SK-N-SH (cell line): ENCODE measurements at regions not wholly inside any gene's neighbourhood (a gene's known extent, or its start where the extent isn't known, plus 50 kb on each side); places are given as distances from the start of the nearest gene placed in this dataset.

Experiments
- CTCF ChIA-PET: fragments of 300-600, 350-600 bp; formaldehyde crosslinking; extraction: SDS; loops from one replicate; lab custom pipeline; 2021; lab: Yijun Ruan, JAX
- POLR2A ChIA-PET: fragments of 350-600 bp; sonication (Branson Sonifier 250); formaldehyde crosslinking; extraction: SDS; loops from one replicate; lab custom pipeline; 2020; ENCODE audit warnings: antibody characterized with exemption, inconsistent platforms; lab: Yijun Ruan, JAX
- DNase-seq: peaks from one replicate; pipeline ENCODE4 v3.0.0; 2012
- H2AFZ ChIP-seq: fragments of 200-600 bp; sonication (generic); 2 replicates; pipeline ENCODE4 v1.8.1; 2016; ENCODE audit warnings: antibody characterized with exemption, mild to moderate bottlenecking, low read depth
- H3F3A ChIP-seq: fragments of 200-600 bp; sonication (generic); replicated peaks from 2 replicates; pipeline ENCODE3; 2016; ENCODE audit warnings: antibody characterized with exemption, mild to moderate bottlenecking; ENCODE audit not compliant: insufficient read depth
- H3K27ac ChIP-seq, 2 experiments: fragments of 200-500 bp in 1 of 2; fragments of 200-600 bp in 1 of 2; sonication (Bioruptor generic) in 1 of 2; sonication (generic), shearing (Covaris generic) in 1 of 2; 2 replicates each; pipeline versions ENCODE4 v1.5.1 to v1.6.1; 2014 to 2016; ENCODE audit warnings: low read depth in 2 of 2, inconsistent platforms in 1 of 2, low read length in 1 of 2, mild to moderate bottlenecking in 1 of 2, mixed read lengths in 1 of 2
- H3K27me3 ChIP-seq: fragments of 200-600 bp; sonication (generic), shearing (Covaris generic); 2 replicates; pipeline ENCODE4 v1.6.1; 2016; ENCODE audit warnings: mixed run types; ENCODE audit not compliant: insufficient read depth
- H3K36me3 ChIP-seq, 2 experiments: fragments of 200-500 bp in 1 of 2; fragments of 200-600 bp in 1 of 2; sonication (Bioruptor generic) in 1 of 2; sonication (generic) in 1 of 2; replicated peaks in 1 of 2; 2 replicates each; pipeline versions ENCODE3 to v1.5.1; 2014 to 2016; ENCODE audit warnings: low read length in 1 of 2, mild to moderate bottlenecking in 1 of 2; ENCODE audit not compliant: insufficient read depth in 2 of 2, control insufficient read depth in 1 of 2
- H3K4me1 ChIP-seq, 2 experiments: fragments of 200-500 bp in 1 of 2; fragments of 200-600 bp in 1 of 2; sonication (Bioruptor generic) in 1 of 2; sonication (generic), shearing (Covaris generic) in 1 of 2; 2 replicates each; pipeline versions ENCODE4 v1.5.1 to v1.6.1; 2014 to 2016; ENCODE audit warnings: low read depth in 1 of 2, low read length in 1 of 2, mixed run types in 1 of 2; ENCODE audit not compliant: insufficient read depth in 2 of 2, control insufficient read depth in 1 of 2
- H3K4me2 ChIP-seq: fragments of 200-600 bp; sonication (generic), shearing (Covaris generic); 2 replicates; pipeline ENCODE4 v1.6.1; 2017; ENCODE audit warnings: mixed run types
- H3K4me3 ChIP-seq, 2 experiments: fragments of 200-500 bp in 1 of 2; fragments of 200-600 bp in 1 of 2; sonication (Bioruptor generic) in 1 of 2; sonication (generic), shearing (Covaris generic) in 1 of 2; 2 replicates each; pipeline versions ENCODE4 v1.5.1 to v1.8.1; 2014 to 2016; ENCODE audit warnings: low read depth in 2 of 2, inconsistent platforms in 1 of 2, low read length in 1 of 2, mild to moderate bottlenecking in 1 of 2, mixed read lengths in 1 of 2, moderate library complexity in 1 of 2
- H3K79me2 ChIP-seq: fragments of 200-600 bp; sonication (generic); 2 replicates; pipeline ENCODE4 v1.8.1; 2017; ENCODE audit warnings: mild to moderate bottlenecking; ENCODE audit not compliant: insufficient read depth
- H3K9ac ChIP-seq: fragments of 200-600 bp; sonication (generic); 2 replicates; pipeline ENCODE4 v1.6.1; 2017; ENCODE audit warnings: mixed run types
- H3K9me2 ChIP-seq: fragments of 200-600 bp; sonication (generic); 2 replicates; pipeline ENCODE4 v1.6.1; 2017; ENCODE audit warnings: mixed run types
- H3K9me3 ChIP-seq: fragments of 200-600 bp; sonication (generic); 2 replicates; pipeline ENCODE4 v1.6.1; 2017; ENCODE audit warnings: mixed run types, mild to moderate bottlenecking, moderate library complexity
- H4K20me1 ChIP-seq: fragments of 200-600 bp; sonication (generic); 2 replicates; pipeline ENCODE4 v1.6.1; 2017; ENCODE audit warnings: mild to moderate bottlenecking, mixed run types; ENCODE audit not compliant: insufficient read depth
- CHD2 ChIP-seq: fragments of 150-350 bp; IDR thresholded peaks from 2 replicates; pipeline ENCODE4 v1.6.1; 2018; ENCODE audit warnings: low read length; ENCODE audit not compliant: partially characterized antibody
- ELF1 ChIP-seq: IDR thresholded peaks from 2 replicates; pipeline ENCODE4 v1.4.0; 2012
- EP300 ChIP-seq, 2 experiments: IDR thresholded peaks; 2 replicates each; pipeline versions ENCODE4 v1.4.0 to v1.6.1; 2012; ENCODE audit warnings: borderline replicate concordance in 1 of 2, low read depth in 1 of 2, low read length in 1 of 2
- GATA2 ChIP-seq: sonication (generic); formaldehyde crosslinking; IDR thresholded peaks from 2 replicates; pipeline ENCODE4 v1.5.0; 2020; ENCODE audit warnings: mild to moderate bottlenecking, missing genetic modification reagents
- JUND ChIP-seq: IDR thresholded peaks from 2 replicates; pipeline ENCODE4 v1.4.0; 2012
- NFIC ChIP-seq: IDR thresholded peaks from 2 replicates; pipeline ENCODE4 v1.4.0; 2012; ENCODE audit warnings: borderline replicate concordance
- RAD21 ChIP-seq: IDR thresholded peaks from 2 replicates; pipeline ENCODE4 v1.6.1; 2012; ENCODE audit warnings: mild to moderate bottlenecking, low read length
- RCOR1 ChIP-seq: fragments of 150-350 bp; IDR thresholded peaks from 2 replicates; pipeline ENCODE4 v1.6.1; 2017; ENCODE audit warnings: antibody characterized with exemption, low read length
- SIN3A ChIP-seq: IDR thresholded peaks from 2 replicates; pipeline ENCODE4 v1.6.1; 2012; ENCODE audit warnings: low read depth, mild to moderate bottlenecking, low read length, moderate library complexity, borderline replicate concordance
- SMC3 ChIP-seq: IDR thresholded peaks from 2 replicates; pipeline ENCODE4 v1.6.1; 2012; ENCODE audit warnings: low read depth, low read length, improper control_type of control experiment
- WGBS: methylation state at CpG from one replicate; pipeline ENCODE4 v1.1.6; 2017; ENCODE audit warnings: low lambda C conversion rate; 5-methylcytosine and 5-hydroxymethylcytosine counted together
- TF ChIP-seq, protein P1 (sequence below): IDR thresholded peaks from 2 replicates; pipeline ENCODE4; 2012
- TF ChIP-seq, protein P2 (sequence below): fragments of 200-600 bp; sonication (generic); IDR thresholded peaks from 2 replicates; pipeline ENCODE4 v1.6.1; 2017; ENCODE audit warnings: antibody characterized with exemption, mild to moderate bottlenecking, moderate library complexity
- TF ChIP-seq, protein P3 (sequence below): IDR thresholded peaks from 2 replicates; pipeline ENCODE4 v1.6.1; 2012; ENCODE audit warnings: mild to moderate bottlenecking, low read depth, low read length, moderate library complexity

DNA sequence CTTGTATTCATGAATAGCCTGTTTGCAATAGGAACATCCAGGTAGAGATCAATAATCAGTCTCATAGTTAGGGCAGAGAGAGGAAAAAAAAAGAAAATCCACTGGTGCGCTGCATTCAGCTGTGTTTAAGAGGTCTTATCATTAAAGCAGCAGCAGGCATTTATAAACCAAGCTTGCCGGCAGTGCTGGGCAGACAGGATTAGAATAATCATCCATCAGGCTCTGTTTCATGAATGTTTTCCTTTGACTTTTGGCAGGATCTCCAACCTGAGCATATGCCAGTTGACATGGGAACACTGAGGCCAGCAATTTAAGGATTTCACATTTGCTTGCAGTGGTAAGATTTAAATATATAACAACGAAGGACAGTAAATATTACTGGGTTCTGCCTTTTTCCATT lies 305.2 kb upstream of the SEMA6D start:
- Histone ChIP-seq H3K36me3 (no peaks in the 10 kb centered on the region), H3K9ac (no peak overlapping the region)
- TF ChIP-seq, protein P1, sequence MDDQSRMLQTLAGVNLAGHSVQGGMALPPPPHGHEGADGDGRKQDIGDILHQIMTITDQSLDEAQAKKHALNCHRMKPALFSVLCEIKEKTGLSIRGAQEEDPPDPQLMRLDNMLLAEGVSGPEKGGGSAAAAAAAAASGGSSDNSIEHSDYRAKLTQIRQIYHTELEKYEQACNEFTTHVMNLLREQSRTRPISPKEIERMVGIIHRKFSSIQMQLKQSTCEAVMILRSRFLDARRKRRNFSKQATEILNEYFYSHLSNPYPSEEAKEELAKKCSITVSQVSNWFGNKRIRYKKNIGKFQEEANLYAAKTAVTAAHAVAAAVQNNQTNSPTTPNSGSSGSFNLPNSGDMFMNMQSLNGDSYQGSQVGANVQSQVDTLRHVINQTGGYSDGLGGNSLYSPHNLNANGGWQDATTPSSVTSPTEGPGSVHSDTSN, result peak; percentile 13; the same call in 1 of the 2 replicates
- TF ChIP-seq ELF1, result no peak
- TF ChIP-seq, protein P2, sequence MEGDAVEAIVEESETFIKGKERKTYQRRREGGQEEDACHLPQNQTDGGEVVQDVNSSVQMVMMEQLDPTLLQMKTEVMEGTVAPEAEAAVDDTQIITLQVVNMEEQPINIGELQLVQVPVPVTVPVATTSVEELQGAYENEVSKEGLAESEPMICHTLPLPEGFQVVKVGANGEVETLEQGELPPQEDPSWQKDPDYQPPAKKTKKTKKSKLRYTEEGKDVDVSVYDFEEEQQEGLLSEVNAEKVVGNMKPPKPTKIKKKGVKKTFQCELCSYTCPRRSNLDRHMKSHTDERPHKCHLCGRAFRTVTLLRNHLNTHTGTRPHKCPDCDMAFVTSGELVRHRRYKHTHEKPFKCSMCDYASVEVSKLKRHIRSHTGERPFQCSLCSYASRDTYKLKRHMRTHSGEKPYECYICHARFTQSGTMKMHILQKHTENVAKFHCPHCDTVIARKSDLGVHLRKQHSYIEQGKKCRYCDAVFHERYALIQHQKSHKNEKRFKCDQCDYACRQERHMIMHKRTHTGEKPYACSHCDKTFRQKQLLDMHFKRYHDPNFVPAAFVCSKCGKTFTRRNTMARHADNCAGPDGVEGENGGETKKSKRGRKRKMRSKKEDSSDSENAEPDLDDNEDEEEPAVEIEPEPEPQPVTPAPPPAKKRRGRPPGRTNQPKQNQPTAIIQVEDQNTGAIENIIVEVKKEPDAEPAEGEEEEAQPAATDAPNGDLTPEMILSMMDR, result no peak
- TF ChIP-seq SIN3A, result no peak
- peak; percentile 66 for TF ChIP-seq GATA2
- no peak for TF ChIP-seq SMC3
- peak in 1 of 2 experiments; percentile 62; a peak in 1 of 4 replicates for TF ChIP-seq EP300 (IDR thresholded peaks at IDR 0.05; ENCODE audit: borderline replicate concordance in 1 of 2, low read depth in 1 of 2, low read length in 1 of 2)
- no peak for TF ChIP-seq NFIC
- TF ChIP-seq, protein P3, sequence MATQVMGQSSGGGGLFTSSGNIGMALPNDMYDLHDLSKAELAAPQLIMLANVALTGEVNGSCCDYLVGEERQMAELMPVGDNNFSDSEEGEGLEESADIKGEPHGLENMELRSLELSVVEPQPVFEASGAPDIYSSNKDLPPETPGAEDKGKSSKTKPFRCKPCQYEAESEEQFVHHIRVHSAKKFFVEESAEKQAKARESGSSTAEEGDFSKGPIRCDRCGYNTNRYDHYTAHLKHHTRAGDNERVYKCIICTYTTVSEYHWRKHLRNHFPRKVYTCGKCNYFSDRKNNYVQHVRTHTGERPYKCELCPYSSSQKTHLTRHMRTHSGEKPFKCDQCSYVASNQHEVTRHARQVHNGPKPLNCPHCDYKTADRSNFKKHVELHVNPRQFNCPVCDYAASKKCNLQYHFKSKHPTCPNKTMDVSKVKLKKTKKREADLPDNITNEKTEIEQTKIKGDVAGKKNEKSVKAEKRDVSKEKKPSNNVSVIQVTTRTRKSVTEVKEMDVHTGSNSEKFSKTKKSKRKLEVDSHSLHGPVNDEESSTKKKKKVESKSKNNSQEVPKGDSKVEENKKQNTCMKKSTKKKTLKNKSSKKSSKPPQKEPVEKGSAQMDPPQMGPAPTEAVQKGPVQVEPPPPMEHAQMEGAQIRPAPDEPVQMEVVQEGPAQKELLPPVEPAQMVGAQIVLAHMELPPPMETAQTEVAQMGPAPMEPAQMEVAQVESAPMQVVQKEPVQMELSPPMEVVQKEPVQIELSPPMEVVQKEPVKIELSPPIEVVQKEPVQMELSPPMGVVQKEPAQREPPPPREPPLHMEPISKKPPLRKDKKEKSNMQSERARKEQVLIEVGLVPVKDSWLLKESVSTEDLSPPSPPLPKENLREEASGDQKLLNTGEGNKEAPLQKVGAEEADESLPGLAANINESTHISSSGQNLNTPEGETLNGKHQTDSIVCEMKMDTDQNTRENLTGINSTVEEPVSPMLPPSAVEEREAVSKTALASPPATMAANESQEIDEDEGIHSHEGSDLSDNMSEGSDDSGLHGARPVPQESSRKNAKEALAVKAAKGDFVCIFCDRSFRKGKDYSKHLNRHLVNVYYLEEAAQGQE, result no peak
- no peak for TF ChIP-seq JUND
- TF ChIP-seq RCOR1, result peak; percentile 45; the same call in 1 of the 2 replicates
- TF ChIP-seq CHD2, result peak; percentile 11
- peak; percentile 8; the same call in 1 of the 2 replicates for TF ChIP-seq RAD21
- TF ChIP-seq, all 33 proteins: peak for 6
- no peak overlapping the region for H3K4me2 ChIP-seq
- peaks cover 19 to 43% of the 10 kb centered on the region in 2 experiments; a peak in 3 of 4 replicates for H3K4me1 ChIP-seq
- POLR2A ChIA-PET, result interaction anchor here (0.6 kb wide), 1 partner anchor 1545 kb away, joined by 3 read pairs; no protein-coding TSS in a partner anchor
- no peak overlapping the region for H3K4me3 ChIP-seq
- peak overlapping the region in 1 of 2 experiments; percentile 88; a peak in 2 of 4 replicates for H3K27ac ChIP-seq
- H3K27me3 ChIP-seq, result no peaks in the 10 kb centered on the region
- no peaks in the 10 kb centered on the region for H3K9me3 ChIP-seq
- no peak overlapping the region for H2AFZ ChIP-seq
- H3F3A ChIP-seq, result no peaks in the 10 kb centered on the region
- H3K9me2 ChIP-seq, result no peaks in the 10 kb centered on the region
- H4K20me1 ChIP-seq, result no peaks in the 10 kb centered on the region
- H3K79me2 ChIP-seq, result no peaks in the 10 kb centered on the region
- peak; percentile 31 for DNase-seq
- WGBS, result 31% methylated on average over 3 of the region's 3 CpGs
- CTCF ChIA-PET, result no interaction called here
